Right lobe of liver (tissue), 6 donors: ENCODE measurements at regions not wholly inside any gene's neighbourhood (a gene's known extent, or its start where the extent isn't known, plus 50 kb on each side); places are given as distances from the start of the nearest gene placed in this dataset.
A peak's percentile ranks its signal among the peaks of the same experiment; 100 is the strongest.
"Not testable (repeated sequence)": the region's sequence is repeated elsewhere in the genome, so short reads cannot be mapped to it uniquely, and the experiment has no call there.

Experiments used
- ATAC-seq, 4 donors: fragments of 200-7000 bp; cut with Tn5 transposase; one replicate each; pipeline ENCODE4 v1.9.1; 2020; ENCODE audit warnings: mild to moderate bottlenecking in 4 of 4, moderate library complexity in 4 of 4
- DNase-seq, 3 donors: peaks; one replicate each; pipeline ENCODE4 v3.0.0-alpha.2; 2020
- H3K27ac ChIP-seq, 3 donors: fragments of 200-600 bp; one replicate each; pipeline ENCODE4 v1.8.0; 2022
- H3K27me3 ChIP-seq, 2 donors: fragments of 200-600 bp; one replicate each; pipeline ENCODE4 v1.8.0; 2022
- H3K36me3 ChIP-seq, 4 donors: fragments of 200-600 bp; sonication (generic) in 1 of 4; one replicate each; pipeline versions ENCODE4 v1.5.1 to v1.8.0; 2017 to 2022; ENCODE audit warnings: control low read depth in 1 of 4
- H3K4me1 ChIP-seq, 4 donors: fragments of 200-600 bp; sonication (generic) in 1 of 4; one replicate each; pipeline versions ENCODE4 v1.5.1 to v1.8.0; 2017 to 2022; ENCODE audit warnings: control low read depth in 1 of 4
- H3K4me3 ChIP-seq, 3 donors: fragments of 200-600 bp; one replicate each; pipeline ENCODE4 v1.8.0; 2022
- H3K9me3 ChIP-seq, 4 donors: fragments of 200-600 bp; sonication (generic) in 1 of 4; one replicate each; pipeline versions ENCODE4 v1.5.1 to v1.8.0; 2017 to 2022; ENCODE audit warnings: control low read depth in 1 of 4
- POLR2A ChIP-seq: fragments of 450-650 bp; IDR thresholded peaks from one replicate; pipeline ENCODE4 v1.6.1; 2017; ENCODE audit warnings: antibody characterized with exemption, mild to moderate bottlenecking
- WGBS: methylation state at CpG from one replicate; pipeline ENCODE4 v1.1.6; 2018; ENCODE audit warnings: low coverage, low lambda C conversion rate; ENCODE audit not compliant: insufficient coverage; ENCODE audit errors: missing lambda C conversion rate; 5-methylcytosine and 5-hydroxymethylcytosine counted together
- intact Hi-C, 2 donors: fragments of 100-400 bp; cut with DNase I; formaldehyde crosslinking; loops; one replicate each; pipeline versions ENCODE4 v1.11.2 to v1.14.1; 2022
- TF ChIP-seq, protein P1 (sequence below), 4 donors: fragments of 200-600 bp in 3 of 4; fragments of 450-650 bp in 1 of 4; IDR thresholded peaks; one replicate each; pipeline versions ENCODE4 v1.5.1 to v1.8.0; 2016 to 2022; ENCODE audit warnings: antibody characterized with exemption in 4 of 4, mild to moderate bottlenecking in 2 of 4
- donor health status: DM: no; HTN: yes; CAD: no.
- donor health status: DM: no; HTN: no; CAD: no.
- donor health status: DM: no; HTN: no; CAD: no.
- donor health status: DM: no; HTN: yes; CAD: no.
- donor health status: DM: no; HTN: yes; CAD: no.

GRCh38 chr6:27825025-27825793 is 87.0 kb downstream of the OR2B2 start:
- no peaks in the 10 kb centered on the region for H3K9me3 ChIP-seq
- peaks cover 0 to 14% (median 0%) of the 10 kb centered on the region in 4 donors for H3K4me1 ChIP-seq
- H3K27me3 ChIP-seq, result no peaks in the 10 kb centered on the region
- ATAC-seq (no peak), DNase-seq (no peak)
- H3K4me3 ChIP-seq, result peak overlapping the region; percentile 49 to 59 (median 56)
- H3K27ac ChIP-seq, result peak overlapping the region; percentile 56 to 67 (median 59)
- WGBS, result 21% methylated on average over 7 of the region's 7 CpGs
- intact Hi-C loops, result no loop called here
- TF ChIP-seq, protein P1, sequence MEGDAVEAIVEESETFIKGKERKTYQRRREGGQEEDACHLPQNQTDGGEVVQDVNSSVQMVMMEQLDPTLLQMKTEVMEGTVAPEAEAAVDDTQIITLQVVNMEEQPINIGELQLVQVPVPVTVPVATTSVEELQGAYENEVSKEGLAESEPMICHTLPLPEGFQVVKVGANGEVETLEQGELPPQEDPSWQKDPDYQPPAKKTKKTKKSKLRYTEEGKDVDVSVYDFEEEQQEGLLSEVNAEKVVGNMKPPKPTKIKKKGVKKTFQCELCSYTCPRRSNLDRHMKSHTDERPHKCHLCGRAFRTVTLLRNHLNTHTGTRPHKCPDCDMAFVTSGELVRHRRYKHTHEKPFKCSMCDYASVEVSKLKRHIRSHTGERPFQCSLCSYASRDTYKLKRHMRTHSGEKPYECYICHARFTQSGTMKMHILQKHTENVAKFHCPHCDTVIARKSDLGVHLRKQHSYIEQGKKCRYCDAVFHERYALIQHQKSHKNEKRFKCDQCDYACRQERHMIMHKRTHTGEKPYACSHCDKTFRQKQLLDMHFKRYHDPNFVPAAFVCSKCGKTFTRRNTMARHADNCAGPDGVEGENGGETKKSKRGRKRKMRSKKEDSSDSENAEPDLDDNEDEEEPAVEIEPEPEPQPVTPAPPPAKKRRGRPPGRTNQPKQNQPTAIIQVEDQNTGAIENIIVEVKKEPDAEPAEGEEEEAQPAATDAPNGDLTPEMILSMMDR (IDR thresholded peaks at IDR 0.05), result no peak
- no peak for TF ChIP-seq POLR2A
- H3K36me3 ChIP-seq, result no peaks in the 10 kb centered on the region

DNA sequence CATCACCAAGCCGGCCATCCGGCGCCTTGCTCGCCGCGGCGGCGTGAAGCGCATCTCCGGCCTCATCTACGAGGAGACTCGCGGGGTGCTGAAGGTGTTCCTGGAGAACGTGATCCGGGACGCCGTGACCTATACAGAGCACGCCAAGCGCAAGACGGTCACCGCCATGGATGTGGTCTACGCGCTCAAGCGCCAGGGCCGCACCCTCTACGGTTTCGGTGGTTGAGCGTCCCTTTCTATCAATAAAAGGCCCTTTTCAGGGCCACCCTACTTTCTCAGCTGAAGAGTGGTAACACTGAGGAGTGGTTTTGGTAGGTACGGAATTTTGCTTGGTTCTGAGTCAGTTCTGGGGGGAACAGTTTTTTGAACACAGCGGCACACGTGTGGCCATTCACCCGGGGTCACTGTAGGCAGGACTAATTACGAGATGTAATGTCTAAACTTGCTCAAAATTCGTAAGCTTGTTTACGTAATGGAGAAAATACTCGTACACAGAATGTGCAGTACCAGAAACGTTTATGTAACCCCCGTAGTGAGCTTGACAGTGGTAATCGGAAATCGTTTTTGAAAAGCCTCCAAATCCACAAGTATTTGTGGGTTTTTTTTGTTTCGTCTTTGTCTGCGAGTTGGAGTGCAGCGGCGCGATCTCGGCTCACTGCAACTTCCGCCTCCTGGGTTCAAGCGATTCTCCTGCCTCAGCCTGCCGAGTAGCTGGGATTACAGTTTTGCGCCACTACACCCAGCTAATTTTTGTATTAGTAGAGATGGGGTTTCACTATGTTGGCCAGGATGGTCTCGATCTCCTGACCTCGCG is 87.8 kb downstream of the OR2B2 start:
- H3K36me3 ChIP-seq, H3K27me3 ChIP-seq, intact Hi-C loops, H3K9me3 ChIP-seq: not testable (repeated sequence)
- ATAC-seq (peak; percentile 42 to 81 (median 70)), DNase-seq (peak in 1 of 3 donors; percentile 57)
- peak; percentile 18 for TF ChIP-seq POLR2A
- Histone ChIP-seq H3K4me1 (peaks cover 0 to 12% (median 0%) of the 10 kb centered on the region in 4 donors), H3K27ac (peak overlapping the region; percentile 56 to 67 (median 59)), H3K4me3 (peak overlapping the region; percentile 49 to 59 (median 56))
- under 1% methylated on average over 32 of the region's 53 CpGs for WGBS

DNA sequence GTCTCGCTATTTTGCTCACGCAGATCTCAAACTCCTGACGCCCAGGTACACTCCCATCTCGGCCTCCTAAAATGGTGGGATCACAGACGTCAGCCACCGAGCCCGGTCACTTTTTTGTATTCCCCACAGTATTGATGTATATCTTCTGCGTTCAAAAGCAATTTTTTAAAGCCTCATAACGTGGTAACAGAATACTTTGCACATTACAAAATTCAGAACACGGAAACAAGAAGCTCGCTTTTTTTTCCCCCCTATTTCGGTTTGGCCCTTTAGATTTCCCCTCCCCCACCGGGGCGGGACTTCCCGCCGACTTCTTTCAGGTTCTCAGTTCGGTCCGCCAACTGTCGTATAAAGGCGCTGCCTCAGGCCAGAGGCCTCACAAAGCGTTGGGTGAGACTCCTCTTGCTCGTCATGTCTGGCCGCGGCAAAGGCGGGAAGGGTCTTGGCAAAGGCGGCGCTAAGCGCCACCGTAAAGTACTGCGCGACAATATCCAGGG is 88.4 kb downstream of the OR2B2 start:
- WGBS, result 1% methylated on average over 20 of the region's 31 CpGs
- H3K36me3 ChIP-seq, H3K9me3 ChIP-seq, H3K27me3 ChIP-seq, intact Hi-C loops, H3K4me1 ChIP-seq: not testable (repeated sequence)
- Histone ChIP-seq H3K27ac (peak overlapping the region; percentile 46 to 65 (median 54)), H3K4me3 (peak overlapping the region; percentile 26 to 59 (median 56))
- ATAC-seq, result peak; percentile 89 to 96 (median 94)
- peak in 2 of 3 donors; percentile 44 to 67 for DNase-seq
- TF ChIP-seq POLR2A, result peak; percentile 48

DNA sequence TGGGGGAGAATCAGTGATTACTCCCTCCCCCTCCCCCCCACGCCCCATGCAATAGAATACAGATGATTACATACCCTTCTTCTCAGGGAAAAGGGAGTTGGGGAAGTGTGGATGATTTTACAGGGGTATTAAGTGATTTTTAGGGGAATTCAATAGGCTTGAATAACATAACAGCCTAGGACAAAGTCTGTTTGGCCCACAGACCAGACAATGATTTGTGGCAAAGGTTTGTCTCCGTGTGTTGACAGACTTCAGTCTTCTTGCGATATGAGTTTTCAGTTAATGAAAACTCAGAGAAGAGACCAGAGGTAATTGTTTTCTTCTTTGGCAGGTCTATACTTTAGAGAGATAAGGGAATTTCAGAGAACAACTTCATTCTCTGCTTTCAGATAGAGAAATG is 95.3 kb downstream of the OR2B2 start:
- no peak for TF ChIP-seq POLR2A
- TF ChIP-seq, protein P1 (IDR thresholded peaks at IDR 0.05), result no peak
- WGBS, result 63% methylated on average over 3 of the region's 3 CpGs
- no peak overlapping the region for H3K4me3 ChIP-seq
- no peak overlapping the region for H3K27ac ChIP-seq
- peak in 1 of 4 donors; percentile 10 for ATAC-seq
- H3K9me3 ChIP-seq, result no peaks in the 10 kb centered on the region
- no peaks in the 10 kb centered on the region for H3K4me1 ChIP-seq
- intact Hi-C loops, result no loop called here
- H3K36me3 ChIP-seq, result no peaks in the 10 kb centered on the region
- DNase-seq, result no peak
- no peaks in the 10 kb centered on the region for H3K27me3 ChIP-seq

DNA sequence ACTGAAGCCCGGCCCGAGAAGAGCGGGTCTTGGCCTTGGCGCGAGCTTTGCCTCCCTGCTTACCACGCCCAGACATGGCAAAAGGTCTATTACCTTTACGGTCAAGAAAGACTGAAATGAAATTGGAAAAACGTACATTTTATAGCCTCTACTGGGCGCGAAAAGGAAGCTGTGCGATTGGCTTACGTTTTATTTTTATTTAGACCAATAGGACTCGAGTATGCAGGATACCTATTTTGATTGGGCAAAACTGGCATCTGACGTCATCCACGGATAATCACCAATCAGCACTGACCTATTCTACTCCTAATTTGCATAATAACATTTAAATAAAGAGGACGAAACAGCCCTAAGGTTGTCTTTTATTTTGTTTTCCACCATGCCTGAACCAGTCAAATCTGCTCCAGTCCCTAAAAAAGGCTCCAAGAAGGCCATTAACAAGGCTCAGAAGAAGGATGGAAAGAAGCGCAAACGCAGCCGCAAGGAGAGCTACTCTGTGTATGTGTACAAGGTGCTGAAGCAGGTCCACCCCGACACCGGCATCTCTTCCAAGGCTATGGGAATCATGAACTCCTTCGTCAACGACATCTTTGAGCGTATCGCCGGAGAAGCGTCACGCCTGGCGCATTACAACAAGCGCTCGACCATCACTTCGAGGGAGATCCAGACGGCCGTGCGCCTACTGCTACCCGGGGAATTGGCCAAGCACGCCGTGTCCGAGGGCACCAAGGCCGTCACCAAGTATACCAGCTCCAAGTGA is 97.4 kb downstream of the OR2B2 start:
- H3K4me1 ChIP-seq, result no peaks in the 10 kb centered on the region
- no peaks in the 10 kb centered on the region for H3K27me3 ChIP-seq
- peak overlapping the region in 1 of 3 donors; percentile 1 for H3K27ac ChIP-seq
- H3K4me3 ChIP-seq, result peak overlapping the region; percentile 5 to 41 (median 24)
- TF ChIP-seq POLR2A, result peak; percentile 72
- TF ChIP-seq, protein P1 (IDR thresholded peaks at IDR 0.05), result no peak
- intact Hi-C loops, result no loop called here
- H3K36me3 ChIP-seq, result no peaks in the 10 kb centered on the region
- ATAC-seq (peak; percentile 68 to 79 (median 76)), DNase-seq (no peak)
- 4% methylated on average over 24 of the region's 40 CpGs for WGBS
- no peaks in the 10 kb centered on the region for H3K9me3 ChIP-seq

DNA sequence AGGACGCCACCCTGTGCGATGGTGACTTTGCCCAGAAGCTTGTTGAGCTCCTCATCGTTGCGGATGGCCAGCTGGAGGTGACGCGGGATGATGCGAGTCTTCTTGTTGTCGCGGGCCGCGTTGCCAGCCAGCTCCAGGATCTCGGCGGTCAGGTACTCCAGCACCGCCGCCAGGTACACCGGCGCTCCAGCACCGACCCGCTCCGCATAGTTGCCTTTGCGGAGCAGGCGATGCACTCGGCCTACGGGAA is 97.9 kb downstream of the OR2B2 start:
- WGBS, result 25% methylated on average over 1 of the region's 24 CpGs
- H3K4me3 ChIP-seq, result peak overlapping the region; percentile 5 to 41 (median 24)
- H3K9me3 ChIP-seq, H3K4me1 ChIP-seq, intact Hi-C loops, DNase-seq, H3K27me3 ChIP-seq, H3K36me3 ChIP-seq, H3K27ac ChIP-seq: not testable (repeated sequence)
- peak; percentile 29 to 51 (median 43) for ATAC-seq
